ENCODE measurements at regions not wholly inside any gene's neighbourhood (a gene's known extent, or its start where the extent isn't known, plus 50 kb on each side); places are given as distances from the start of the nearest gene placed in this dataset.

DNA sequence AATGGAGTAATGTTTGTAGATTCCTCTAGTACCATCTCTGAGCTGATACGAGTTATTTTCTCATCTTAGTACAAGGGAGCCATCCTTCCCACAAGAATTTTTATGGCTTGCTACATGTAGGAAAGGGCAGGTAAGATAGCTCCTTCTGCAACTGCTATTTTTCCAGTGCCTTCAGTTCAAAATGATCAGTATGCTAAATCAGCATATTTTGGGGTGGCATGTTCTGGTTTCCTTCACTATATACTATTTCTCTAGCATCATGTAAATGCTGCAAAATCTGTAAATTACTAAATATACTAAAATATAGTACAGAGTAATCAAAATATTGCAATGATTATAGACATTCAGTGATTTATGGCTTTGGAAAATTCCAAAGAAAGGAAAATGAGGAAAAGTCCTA, 1230.0 kb upstream of the CHAC2 start:
- TF ChIP-seq ESRRA (IDR thresholded peaks at IDR 0.05; ENCODE audit: low read length): no peak
- no peak for TF ChIP-seq EZH2 (IDR thresholded peaks at IDR 0.05; ENCODE audit: borderline replicate concordance, control insufficient read depth, low read depth, low read length)
- TF ChIP-seq, protein P1, sequence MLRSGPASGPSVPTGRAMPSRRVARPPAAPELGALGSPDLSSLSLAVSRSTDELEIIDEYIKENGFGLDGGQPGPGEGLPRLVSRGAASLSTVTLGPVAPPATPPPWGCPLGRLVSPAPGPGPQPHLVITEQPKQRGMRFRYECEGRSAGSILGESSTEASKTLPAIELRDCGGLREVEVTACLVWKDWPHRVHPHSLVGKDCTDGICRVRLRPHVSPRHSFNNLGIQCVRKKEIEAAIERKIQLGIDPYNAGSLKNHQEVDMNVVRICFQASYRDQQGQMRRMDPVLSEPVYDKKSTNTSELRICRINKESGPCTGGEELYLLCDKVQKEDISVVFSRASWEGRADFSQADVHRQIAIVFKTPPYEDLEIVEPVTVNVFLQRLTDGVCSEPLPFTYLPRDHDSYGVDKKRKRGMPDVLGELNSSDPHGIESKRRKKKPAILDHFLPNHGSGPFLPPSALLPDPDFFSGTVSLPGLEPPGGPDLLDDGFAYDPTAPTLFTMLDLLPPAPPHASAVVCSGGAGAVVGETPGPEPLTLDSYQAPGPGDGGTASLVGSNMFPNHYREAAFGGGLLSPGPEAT (IDR thresholded peaks at IDR 0.05; ENCODE audit: low read depth): no peak
- no peak for TF ChIP-seq BHLHE40 (IDR thresholded peaks at IDR 0.05; ENCODE audit: borderline replicate concordance in 1 of 2, low read depth in 2 of 2, low read length in 1 of 2)
- no peak for TF ChIP-seq CHD4 (IDR thresholded peaks at IDR 0.05)
- TF ChIP-seq ZSCAN29 (IDR thresholded peaks at IDR 0.05): no peak
- no peak for TF ChIP-seq CTCF (IDR thresholded peaks at IDR 0.05 in 2 of 3, conservative IDR thresholded peaks at IDR 0.05 in 1 of 3; ENCODE audit: control insufficient read depth in 2 of 3, extremely low read depth in 1 of 3, insufficient read depth in 1 of 3, low read depth in 3 of 3, low read length in 3 of 3)
- no peak for TF ChIP-seq MAX (IDR thresholded peaks at IDR 0.05; ENCODE audit: low read depth, low read length)
- no peak for TF ChIP-seq PAX5 (IDR thresholded peaks at IDR 0.05; ENCODE audit: borderline replicate concordance, low read depth, low read length)
- no peak for TF ChIP-seq POLR2A (IDR thresholded peaks at IDR 0.05; ENCODE audit: low read depth, low read length)
- no peak for TF ChIP-seq ZBTB11 (CRISPR knock-in tag; IDR thresholded peaks at IDR 0.05)
